WERI-Rb-1 (cell line): ENCODE measurements at regions not wholly inside any gene's neighbourhood (a gene's known extent, or its start where the extent isn't known, plus 50 kb on each side); places are given as distances from the start of the nearest gene placed in this dataset.

ENCODE experiments used
- DNase-seq: peaks from one replicate; pipeline ENCODE4 v3.0.0-alpha.2; 2020
- H3K27ac ChIP-seq: fragments of 250-450 bp; sonication (Bioruptor Pico); 2 replicates; pipeline ENCODE4 v1.5.1; 2020; ENCODE audit warnings: mild to moderate bottlenecking, moderate library complexity
- H3K27me3 ChIP-seq: fragments of 250-450 bp; sonication (Bioruptor Pico); 2 replicates; pipeline ENCODE4 v1.5.1; 2021; ENCODE audit warnings: mild to moderate bottlenecking, low read depth, moderate library complexity; ENCODE audit not compliant: insufficient read depth, severe bottlenecking
- H3K36me3 ChIP-seq: fragments of 250-450 bp; sonication (Bioruptor Pico); 2 replicates; pipeline ENCODE4 v1.5.1; 2020; ENCODE audit warnings: mild to moderate bottlenecking, moderate library complexity
- H3K4me3 ChIP-seq: 2 replicates; pipeline ENCODE4 v1.5.1; 2011; ENCODE audit warnings: low read depth, mild to moderate bottlenecking, control low read depth, low read length
- H3K9me3 ChIP-seq: fragments of 250-450 bp; sonication (Bioruptor Pico); 2 replicates; pipeline ENCODE4 v1.5.1; 2021; ENCODE audit warnings: mild to moderate bottlenecking, moderate library complexity; ENCODE audit not compliant: severe bottlenecking
- CTCF ChIP-seq: IDR thresholded peaks from 2 replicates; pipeline ENCODE4 v1.5.1; 2011; ENCODE audit warnings: low read depth, mild to moderate bottlenecking, control low read depth, inconsistent platforms, low read length

DNA sequence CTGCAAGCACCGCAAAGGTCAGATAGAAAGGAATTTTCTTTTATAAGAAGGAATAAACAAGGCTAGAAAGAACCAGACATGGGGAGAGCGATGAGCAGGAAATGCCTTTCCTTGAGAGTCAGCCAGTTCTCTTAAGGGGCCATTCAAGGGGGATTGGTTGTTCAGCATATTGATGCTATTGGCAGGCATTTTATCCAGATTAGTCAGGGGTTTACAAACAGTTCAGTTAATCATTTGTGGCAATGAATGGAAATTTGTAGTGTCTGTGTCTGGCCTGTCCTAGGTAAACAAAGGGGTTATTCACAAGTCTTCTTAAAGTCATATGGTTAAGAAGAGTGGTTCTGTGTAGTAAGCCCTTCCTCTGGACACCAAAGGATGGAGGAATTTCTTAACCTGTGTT, 184.7 kb upstream of the FRMPD4 start:
- no peak for TF ChIP-seq CTCF
- no peak overlapping the region for H3K4me3 ChIP-seq
- H3K9me3 ChIP-seq: no peaks in the 10 kb centered on the region
- no peak overlapping the region for H3K27ac ChIP-seq
- DNase-seq: no peak
- H3K27me3 ChIP-seq: peaks cover 19% of the 10 kb centered on the region
- no peaks in the 10 kb centered on the region for H3K36me3 ChIP-seq

GRCh38 chrX:11954176-11954575, 184.1 kb upstream of the FRMPD4 start:
- TF ChIP-seq CTCF: no peak
- Histone ChIP-seq H3K4me3 (no peak overlapping the region), H3K36me3 (no peaks in the 10 kb centered on the region), H3K27ac (no peak overlapping the region), H3K27me3 (peaks cover 25% of the 10 kb centered on the region), H3K9me3 (no peaks in the 10 kb centered on the region)
- DNase-seq: no peak

DNA sequence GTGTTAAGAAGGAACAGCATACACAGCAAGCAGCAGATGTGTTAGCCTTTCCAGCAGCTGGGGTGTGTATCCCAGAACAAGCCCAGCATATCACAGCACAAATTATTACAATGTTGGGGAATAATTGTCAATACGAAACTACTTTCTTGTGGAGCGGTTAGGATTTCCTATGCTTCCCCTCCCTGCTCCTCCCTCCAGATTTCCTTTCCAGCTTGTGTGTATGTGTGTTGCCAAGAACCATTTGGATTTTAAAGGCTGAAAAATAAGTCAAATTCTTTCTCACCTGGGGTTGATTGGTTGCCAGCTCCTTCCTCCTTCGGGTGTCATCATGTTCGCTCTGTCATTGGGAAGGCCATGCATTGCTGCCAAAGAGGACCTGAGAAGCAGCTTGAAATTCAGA, 178.2 kb upstream of the FRMPD4 start:
- no peak for TF ChIP-seq CTCF
- no peak for DNase-seq
- H3K4me3 ChIP-seq: no peak overlapping the region
- H3K27ac ChIP-seq: no peak overlapping the region
- H3K27me3 ChIP-seq: peaks cover 38% of the 10 kb centered on the region
- no peaks in the 10 kb centered on the region for H3K36me3 ChIP-seq
- H3K9me3 ChIP-seq: no peaks in the 10 kb centered on the region

DNA sequence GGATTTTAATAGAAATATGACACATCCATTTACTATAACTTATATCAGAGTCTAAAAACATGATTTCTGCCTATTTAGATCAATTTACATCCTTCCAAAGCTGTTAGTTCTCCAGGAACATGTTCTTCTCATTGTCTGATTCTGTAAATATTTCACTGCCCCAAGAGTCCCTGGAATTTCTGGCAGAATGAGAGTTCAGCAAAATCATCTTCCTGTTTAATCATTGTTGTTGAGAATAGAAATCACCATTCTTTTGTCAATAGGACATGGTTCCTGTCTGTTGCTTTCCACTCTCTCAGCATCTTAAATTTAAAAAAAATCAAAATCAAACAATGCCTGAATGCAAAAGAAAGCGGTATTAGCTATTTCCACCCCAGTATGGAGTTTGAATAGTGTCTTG, 172.8 kb upstream of the FRMPD4 start:
- no peak for TF ChIP-seq CTCF
- Histone ChIP-seq H3K4me3 (no peak overlapping the region), H3K27ac (no peak overlapping the region), H3K27me3 (peaks cover 39% of the 10 kb centered on the region), H3K36me3 (no peaks in the 10 kb centered on the region), H3K9me3 (no peaks in the 10 kb centered on the region)
- no peak for DNase-seq

GRCh38 chrX:11967986-11968869, 170.0 kb upstream of the FRMPD4 start:
- TF ChIP-seq CTCF: no peak
- Histone ChIP-seq H3K27me3 (peaks cover 47% of the 10 kb centered on the region), H3K4me3 (no peak overlapping the region), H3K27ac (no peak overlapping the region), H3K36me3 (no peaks in the 10 kb centered on the region), H3K9me3 (no peaks in the 10 kb centered on the region)
- no peak for DNase-seq

DNA sequence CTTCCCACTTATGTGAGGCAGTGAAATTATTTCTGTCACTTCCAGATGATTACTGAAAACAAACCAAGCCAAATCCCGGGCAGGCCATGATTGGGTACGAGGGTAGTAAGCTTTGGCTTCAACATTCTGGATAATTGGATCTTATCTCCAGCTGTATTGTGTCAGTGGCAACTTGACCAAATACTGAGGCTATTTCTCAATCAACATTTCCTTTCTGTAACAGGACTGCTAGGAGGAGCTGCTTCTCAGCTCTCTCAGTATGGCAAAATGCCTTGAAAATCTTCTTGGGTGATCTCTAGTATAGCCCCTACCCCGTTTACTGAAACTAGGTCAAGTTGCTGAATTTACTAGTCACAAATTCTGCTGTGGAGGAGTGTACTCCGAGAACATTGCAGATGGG, 169.3 kb upstream of the FRMPD4 start:
- no peak overlapping the region for H3K27ac ChIP-seq

More for the DNA sequence above, 169.3 kb upstream of the FRMPD4 start:
- no peak for TF ChIP-seq CTCF
- no peak for DNase-seq
- H3K36me3 ChIP-seq: no peaks in the 10 kb centered on the region
- no peak overlapping the region for H3K4me3 ChIP-seq
- no peaks in the 10 kb centered on the region for H3K9me3 ChIP-seq
- peaks cover 49% of the 10 kb centered on the region for H3K27me3 ChIP-seq
